ENCODE measurements at regions not wholly inside any gene's neighbourhood (a gene's known extent, or its start where the extent isn't known, plus 50 kb on each side); places are given as distances from the start of the nearest gene placed in this dataset.

DNA sequence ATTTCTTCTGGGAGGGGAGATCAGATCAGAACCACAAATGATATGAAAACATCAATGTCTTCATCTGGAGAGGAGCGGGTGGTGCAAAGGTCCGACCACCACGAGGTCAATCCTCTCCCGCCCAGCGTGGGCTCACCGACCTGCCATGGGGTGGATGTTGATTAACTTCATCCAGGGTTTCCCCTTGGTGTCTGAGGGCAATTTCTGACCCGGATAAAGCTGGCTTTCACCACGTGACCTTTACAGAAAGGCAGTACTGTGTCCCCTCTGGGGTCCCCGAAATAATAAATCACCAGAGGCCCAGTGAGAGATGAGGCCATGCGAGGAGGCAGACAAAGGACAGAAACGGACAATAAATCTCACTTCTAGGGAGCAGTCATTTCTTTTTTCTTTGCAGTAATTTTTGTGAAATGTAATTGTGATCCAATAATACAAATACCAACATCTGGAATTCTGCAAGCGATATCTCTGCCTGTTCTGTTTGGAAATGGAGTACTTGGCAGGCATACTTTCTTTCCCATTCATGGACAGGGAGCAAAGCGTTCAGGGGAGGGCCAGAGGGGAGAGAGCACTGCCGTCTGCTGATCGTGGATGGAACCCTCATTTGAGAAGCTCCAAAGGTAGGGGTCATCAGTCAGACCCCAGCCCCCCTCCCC lies 55.1 kb upstream of the APCDD1L start:
- H3K27me3 ChIP-seq (ENCODE audit: control insufficient read depth in 1 of 2, insufficient read depth in 2 of 2, low read length in 2 of 2) = peaks cover 22 to 94% of the 10 kb centered on the region in 2 experiments; a peak in 4 of 5 replicates
- in situ Hi-C loops (cut with HindIII; ENCODE audit: extremely low pct_ligation_motif_present, low pct_unique_long_range_greater_than_20kb) (no loop called here), intact Hi-C loops (cut with micrococcal nuclease; ENCODE audit: unreplicated experiment) (no loop called here)
- no peak overlapping the region for H3K4me2 ChIP-seq (ENCODE audit: low read depth, low read length)
- BruUV-seq (replicated peaks) = no TSS peak
- ATAC-seq (no peak), DNase-seq (ENCODE audit: low spot score) (no peak), FAIRE-seq (no peak)
- CTCF ChIA-PET (ENCODE audit: low intra/inter-chr PET ratio, low total read pairs) = no interaction called here
- H3K79me2 ChIP-seq (ENCODE audit: insufficient read depth, low read length) = no peaks in the 10 kb centered on the region
- no peaks in the 10 kb centered on the region for H3K36me3 ChIP-seq (replicated peaks in 1 of 2; ENCODE audit: control insufficient read depth in 1 of 2, insufficient read depth in 2 of 2, low read length in 2 of 2)
- WGBS (ENCODE audit: low lambda C conversion rate) = 20% methylated on average over 15 of the region's 15 CpGs
- H3K27ac ChIP-seq (ENCODE audit: extremely low read length, insufficient read depth, low read length) = no peak overlapping the region
- H3K4me3 ChIP-seq (replicated peaks in 1 of 3; ENCODE audit: insufficient read depth in 1 of 3, low read depth in 2 of 3, low read length in 3 of 3) = no peak overlapping the region
- H3K9ac ChIP-seq (ENCODE audit: insufficient read depth, low read depth, low read length) = no peak overlapping the region
- H3K4me1 ChIP-seq (ENCODE audit: insufficient read depth, low read length) = no peaks in the 10 kb centered on the region
- POLR2A ChIA-PET = no interaction called here
- no peak overlapping the region for H2AFZ ChIP-seq (ENCODE audit: low read length)
- no peaks in the 10 kb centered on the region for H3K9me3 ChIP-seq (ENCODE audit: low read length)
- H4K20me1 ChIP-seq (ENCODE audit: insufficient read depth, low read length) = no peaks in the 10 kb centered on the region; the same call in 1 of the 2 replicates
- TF ChIP-seq CEBPZ (IDR thresholded peaks at IDR 0.05; ENCODE audit: low read length) (no peak), ZNF367 (CRISPR knock-in tag; IDR thresholded peaks at IDR 0.05; ENCODE audit: borderline replicate concordance) (no peak), NFYB (CRISPR knock-in tag; IDR thresholded peaks at IDR 0.05) (no peak), TCF12 (IDR thresholded peaks at IDR 0.05) (no peak), TCF12 (CRISPR knock-in tag; IDR thresholded peaks at IDR 0.05) (no peak), ZFP82 (CRISPR knock-in tag; IDR thresholded peaks at IDR 0.05; ENCODE audit: borderline replicate concordance) (no peak), ZNF639 (CRISPR knock-in tag; conservative IDR thresholded peaks at IDR 0.05) (no peak), BCLAF1 (IDR thresholded peaks at IDR 0.05) (no peak), SP4 (CRISPR knock-in tag; IDR thresholded peaks at IDR 0.05) (no peak), NR2F1 (CRISPR knock-in tag; IDR thresholded peaks at IDR 0.05) (no peak), MTF2 (CRISPR knock-in tag; IDR thresholded peaks at IDR 0.05; ENCODE audit: borderline replicate concordance) (no peak), ZNF432 (CRISPR knock-in tag; IDR thresholded peaks at IDR 0.05; ENCODE audit: borderline replicate concordance) (no peak), GABPA (IDR thresholded peaks at IDR 0.05; ENCODE audit: low read depth, low read length) (no peak), GABPA (CRISPR knock-in tag; IDR thresholded peaks at IDR 0.05; ENCODE audit: low read depth) (no peak), ZNF230 (CRISPR knock-in tag; IDR thresholded peaks at IDR 0.05) (no peak), MIXL1 (CRISPR knock-in tag; IDR thresholded peaks at IDR 0.05) (no peak)
- TF ChIP-seq, protein P1, sequence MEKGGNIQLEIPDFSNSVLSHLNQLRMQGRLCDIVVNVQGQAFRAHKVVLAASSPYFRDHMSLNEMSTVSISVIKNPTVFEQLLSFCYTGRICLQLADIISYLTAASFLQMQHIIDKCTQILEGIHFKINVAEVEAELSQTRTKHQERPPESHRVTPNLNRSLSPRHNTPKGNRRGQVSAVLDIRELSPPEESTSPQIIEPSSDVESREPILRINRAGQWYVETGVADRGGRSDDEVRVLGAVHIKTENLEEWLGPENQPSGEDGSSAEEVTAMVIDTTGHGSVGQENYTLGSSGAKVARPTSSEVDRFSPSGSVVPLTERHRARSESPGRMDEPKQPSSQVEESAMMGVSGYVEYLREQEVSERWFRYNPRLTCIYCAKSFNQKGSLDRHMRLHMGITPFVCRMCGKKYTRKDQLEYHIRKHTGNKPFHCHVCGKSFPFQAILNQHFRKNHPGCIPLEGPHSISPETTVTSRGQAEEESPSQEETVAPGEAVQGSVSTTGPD (CRISPR knock-in tag; IDR thresholded peaks at IDR 0.05) = no peak
